Left forelimb (tissue), 1 donor: ENCODE measurements at regions not wholly inside any gene's neighbourhood (a gene's known extent, or its start where the extent isn't known, plus 50 kb on each side); places are given as distances from the start of the nearest gene placed in this dataset.
"Not testable (repeated sequence)": the region's sequence is repeated elsewhere in the genome, so short reads cannot be mapped to it uniquely, and the experiment has no call there.

ENCODE experiments used
- DNase-seq: peaks from one replicate; pipeline ENCODE4 v3.0.0-alpha.2; 2018; ENCODE audit warnings: low spot score

- DNase-seq: no peak
These were observed 531.2 kb downstream of the KIF2B start for GRCh38 chr17:54353789-54354525.

GRCh38 chr17:54361073-54361472 is 538.3 kb downstream of the KIF2B start:
- DNase-seq: not testable (repeated sequence)

DNA sequence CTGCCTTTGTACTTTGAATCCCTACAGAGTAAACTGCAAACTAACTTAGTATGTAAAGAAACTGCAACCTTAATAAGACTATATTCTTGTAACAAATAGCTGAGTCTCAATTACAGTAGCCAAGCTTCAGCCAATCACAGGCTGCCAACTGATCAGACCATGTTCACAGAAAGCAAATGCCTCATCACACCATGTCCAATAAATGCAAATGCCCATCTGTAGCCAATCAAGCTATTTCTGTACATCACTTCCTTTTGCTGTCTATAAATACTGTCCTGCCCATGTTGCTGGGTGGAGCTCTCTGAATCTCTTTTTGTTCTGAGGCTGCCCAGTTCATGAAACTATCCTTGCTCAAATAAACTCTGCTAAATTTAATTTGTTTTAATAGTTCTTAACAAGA is 531.7 kb upstream of the TOM1L1 start:
- no peak for DNase-seq

DNA sequence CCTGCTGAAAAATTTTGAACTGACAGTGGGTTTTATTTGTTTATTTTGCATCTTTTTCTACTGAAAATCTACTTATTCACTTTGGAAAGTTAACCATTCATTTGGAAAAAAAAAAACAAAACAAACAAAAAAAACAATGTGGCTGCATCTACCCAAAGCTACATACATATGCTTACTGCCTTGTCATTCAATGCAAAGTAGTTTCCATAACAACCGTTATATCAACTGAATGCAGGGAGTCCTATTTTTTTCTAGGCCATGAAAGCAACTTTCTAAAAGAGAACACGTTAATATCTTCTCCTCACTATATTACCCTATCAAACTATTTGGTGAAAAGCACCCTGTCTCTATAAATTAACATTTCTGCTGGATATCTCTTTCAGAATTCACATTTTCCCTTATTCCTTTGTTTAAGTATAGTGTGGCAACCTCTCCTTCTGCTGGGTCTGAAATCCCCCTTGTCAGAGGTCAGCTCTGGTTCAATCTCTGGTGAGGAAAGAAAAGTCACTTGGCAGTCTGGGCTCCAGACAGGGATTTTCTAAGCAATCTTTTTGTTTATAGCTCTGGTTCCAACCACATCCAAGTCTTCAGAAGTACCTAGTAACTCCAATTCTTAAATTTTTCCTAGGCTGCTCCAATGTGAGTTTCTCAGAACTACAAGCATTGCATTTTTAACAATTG is 528.4 kb upstream of the TOM1L1 start:
- no peak for DNase-seq

GRCh38 chr17:54373970-54374369 is 526.7 kb upstream of the TOM1L1 start:
- no peak for DNase-seq

GRCh38 chr17:54376409-54376808 is 524.2 kb upstream of the TOM1L1 start:
- not testable (repeated sequence) for DNase-seq

DNA sequence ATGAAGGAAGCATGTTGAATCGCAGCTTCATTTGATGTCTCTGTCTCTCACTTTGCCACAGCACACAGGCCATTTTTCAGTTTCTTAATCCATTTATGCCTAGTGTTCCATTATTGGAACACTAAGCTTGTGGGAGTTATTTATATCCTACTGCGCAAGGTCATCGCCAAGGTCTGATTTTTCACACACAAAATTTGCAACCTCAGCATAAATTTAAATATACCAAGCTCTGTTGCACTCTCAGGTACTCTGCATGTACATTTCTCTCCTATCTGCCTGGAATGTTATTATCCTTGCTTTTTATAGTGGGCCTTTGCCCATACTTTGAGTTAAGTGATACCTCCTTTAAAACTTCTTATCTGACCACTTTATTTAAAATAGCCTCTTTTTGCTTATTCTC is 519.2 kb upstream of the TOM1L1 start:
- no peak for DNase-seq

- DNase-seq: no peak
These were observed 496.4 kb upstream of the TOM1L1 start for GRCh38 chr17:54404259-54404658.

- DNase-seq: no peak
These were observed 494.8 kb upstream of the TOM1L1 start for GRCh38 chr17:54405826-54406225.

DNA sequence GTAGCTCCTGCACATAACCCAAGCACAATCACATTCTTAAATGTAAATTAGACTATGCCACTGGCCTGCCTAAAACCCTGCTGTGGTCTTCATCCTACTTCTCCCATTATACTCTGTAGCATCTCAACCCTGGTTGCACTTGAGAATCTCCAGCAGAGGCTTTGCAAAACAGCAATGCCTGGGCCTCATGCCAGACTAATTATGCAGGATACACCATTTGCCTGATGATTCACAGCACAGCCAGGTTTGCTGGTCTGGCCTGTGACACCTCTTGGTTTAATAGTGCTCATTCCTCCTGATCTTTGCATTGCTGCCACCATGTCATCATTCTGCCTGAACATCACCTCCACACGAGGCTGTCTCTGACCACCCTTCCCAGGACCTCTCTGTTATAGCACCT is 491.9 kb upstream of the TOM1L1 start:
- no peak for DNase-seq

DNA sequence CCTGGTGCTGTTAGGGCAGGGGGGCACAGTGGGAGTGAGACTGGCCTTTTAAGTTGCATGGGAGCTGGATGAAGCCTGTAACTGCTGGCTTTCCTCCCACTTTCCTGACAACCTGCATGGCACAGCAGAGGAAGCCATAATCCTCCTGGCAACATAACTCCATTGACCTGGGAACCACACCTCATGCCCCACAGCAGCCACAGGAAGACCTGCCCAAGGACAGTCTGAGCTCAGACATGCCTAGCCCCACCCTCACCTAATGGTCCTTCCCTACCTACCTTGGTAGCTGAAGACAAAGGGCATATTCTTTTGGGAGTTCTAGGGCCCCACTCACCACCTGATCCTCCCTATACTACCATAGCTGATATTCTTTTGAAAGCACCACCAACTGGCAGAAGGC is 482.2 kb upstream of the TOM1L1 start:
- no peak for DNase-seq

- DNase-seq: no peak
These were observed 475.0 kb upstream of the TOM1L1 start for GRCh38 chr17:54425671-54426070.

- DNase-seq: no peak
These were observed 474.3 kb upstream of the TOM1L1 start for GRCh38 chr17:54426296-54426886.

DNA sequence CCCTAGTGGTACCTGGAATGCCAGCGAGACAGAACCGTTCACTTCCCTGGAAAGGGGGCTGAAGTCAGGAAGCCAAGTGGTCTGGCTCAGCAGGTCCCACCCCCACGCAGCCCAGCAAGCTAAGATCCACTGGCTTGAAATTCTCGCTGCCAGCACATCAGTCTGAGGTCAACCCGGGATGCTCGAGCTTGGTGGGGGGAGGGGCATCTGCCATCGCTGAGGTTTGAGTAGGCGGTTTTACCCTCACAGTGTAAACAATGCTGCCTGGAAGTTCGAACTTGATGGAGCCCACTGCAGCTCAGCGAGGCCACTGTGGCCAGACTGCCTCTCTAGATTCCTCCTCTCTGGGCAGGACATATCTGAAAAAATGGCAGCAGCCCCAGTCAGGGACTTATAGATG is 464.7 kb upstream of the TOM1L1 start:
- no peak for DNase-seq

- no peak for DNase-seq
These were observed 460.8 kb upstream of the TOM1L1 start for GRCh38 chr17:54439816-54440215.

- DNase-seq: no peak
These were observed 449.6 kb upstream of the TOM1L1 start for GRCh38 chr17:54451051-54451450.

GRCh38 chr17:54452666-54453348 is 447.8 kb upstream of the TOM1L1 start:
- no peak for DNase-seq

DNA sequence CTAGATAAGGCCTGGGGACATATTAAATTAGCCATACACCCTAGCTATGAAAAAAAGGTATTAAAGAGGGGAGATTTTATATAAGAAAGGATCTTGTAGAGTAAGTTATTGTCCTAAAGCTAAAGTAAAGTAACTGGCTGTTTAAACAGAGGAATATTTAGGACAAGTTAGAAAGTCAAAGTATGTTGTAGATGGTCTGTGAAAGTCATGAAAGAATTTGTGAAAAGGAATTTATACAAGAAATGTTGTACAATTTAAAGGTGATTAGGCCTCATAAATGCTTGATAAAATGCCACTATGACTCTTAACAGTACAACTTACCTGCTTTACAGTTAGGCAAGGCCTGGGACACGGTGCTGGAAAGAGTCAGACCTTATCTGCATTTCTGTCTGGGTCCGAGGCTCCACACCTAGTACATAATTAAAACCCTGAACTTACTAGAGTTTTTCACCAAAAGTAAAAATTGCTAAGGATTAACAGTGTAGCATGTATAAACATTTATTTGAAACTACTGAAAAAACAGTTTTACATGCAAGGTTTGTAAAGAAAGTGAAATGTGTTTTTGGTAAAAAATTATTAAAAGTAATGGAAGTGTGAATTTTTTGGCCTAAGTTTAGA is 445.3 kb upstream of the TOM1L1 start:
- DNase-seq: no peak

DNA sequence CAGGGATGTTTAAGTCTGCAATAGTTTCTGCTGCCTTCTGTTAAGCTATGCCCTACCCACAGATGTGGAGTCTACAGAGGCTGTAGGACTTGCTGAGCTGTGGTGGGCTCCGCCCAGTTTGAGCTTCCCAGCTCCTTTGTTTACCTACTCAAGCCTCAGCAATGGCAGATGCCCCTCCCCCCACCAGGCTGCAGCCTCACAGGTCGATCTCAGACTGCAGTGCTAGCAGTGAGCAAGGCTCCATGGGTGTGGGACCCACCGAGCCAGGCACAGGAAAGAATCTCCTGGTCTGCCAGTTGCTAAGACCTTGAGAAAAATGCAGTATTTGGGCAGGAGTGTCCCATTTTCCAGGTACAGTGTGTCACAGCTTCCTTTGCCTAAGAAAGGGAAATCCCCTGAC is 435.2 kb upstream of the TOM1L1 start:
- not testable (repeated sequence) for DNase-seq

- DNase-seq: no peak
These were observed 433.8 kb upstream of the TOM1L1 start for GRCh38 chr17:54466875-54467274.

- DNase-seq: no peak
These were observed 417.8 kb upstream of the TOM1L1 start for GRCh38 chr17:54482843-54483242.

DNA sequence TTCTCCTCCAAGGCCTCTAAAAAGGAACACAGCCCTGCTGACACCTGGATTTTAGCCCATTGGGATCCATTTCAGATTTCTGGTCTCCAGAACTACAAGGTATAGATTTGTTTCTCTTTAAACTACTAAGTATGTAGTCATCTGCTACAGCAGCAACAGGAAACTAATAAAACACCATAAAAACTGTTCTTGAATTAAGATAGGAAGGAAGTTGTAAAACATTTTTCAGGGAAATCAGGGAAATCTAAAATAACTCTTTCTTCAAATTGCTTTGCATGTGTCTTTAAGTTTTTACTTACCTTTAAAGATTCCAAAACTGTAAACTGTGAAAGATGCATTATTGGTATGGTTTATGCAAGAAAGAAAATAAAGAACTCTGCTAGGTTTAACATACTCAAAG is 407.0 kb upstream of the TOM1L1 start:
- DNase-seq: no peak
